SH-SY5Y (cell line): ENCODE measurements at regions not wholly inside any gene's neighbourhood (a gene's known extent, or its start where the extent isn't known, plus 50 kb on each side); places are given as distances from the start of the nearest gene placed in this dataset.

Experiments used
- GATA2 ChIP-seq: IDR thresholded peaks from 2 replicates; pipeline ENCODE4 v1.6.1; 2011; ENCODE audit warnings: mild to moderate bottlenecking, low read depth, low read length
- GATA3 ChIP-seq: IDR thresholded peaks from 2 replicates; pipeline ENCODE4 v1.6.1; 2011; ENCODE audit warnings: low read depth, mild to moderate bottlenecking, low read length, moderate library complexity

GRCh38 chr7:125255810-125256209 is 326.2 kb upstream of the POT1 start:
- no peak for TF ChIP-seq GATA2
- TF ChIP-seq GATA3: no peak
